ENCODE measurements at regions not wholly inside any gene's neighbourhood (a gene's known extent, or its start where the extent isn't known, plus 50 kb on each side); places are given as distances from the start of the nearest gene placed in this dataset.

GRCh38 chr10:111472445-111472844 is 395.6 kb downstream of the ADRA2A start:
- TF ChIP-seq ETS1 (IDR thresholded peaks at IDR 0.05) (no peak), POLR2AphosphoS5 (IDR thresholded peaks at IDR 0.05; ENCODE audit: low read depth) (no peak), REST (IDR thresholded peaks at IDR 0.05; ENCODE audit: unreplicated experiment) (no peak), JUNB (IDR thresholded peaks at IDR 0.05; ENCODE audit: unreplicated experiment) (no peak), EZH2phosphoT487 (IDR thresholded peaks at IDR 0.05; ENCODE audit: unreplicated experiment) (no peak), EZH2 (IDR thresholded peaks at IDR 0.05; ENCODE audit: low read depth, unreplicated experiment) (no peak), ZNF331 (CRISPR knock-in tag; IDR thresholded peaks at IDR 0.05; ENCODE audit: low read depth) (no peak), ZNF114 (CRISPR knock-in tag; IDR thresholded peaks at IDR 0.05) (no peak), NANOG (IDR thresholded peaks at IDR 0.05; ENCODE audit: borderline replicate concordance) (no peak), STAT1 (IDR thresholded peaks at IDR 0.05; ENCODE audit: unreplicated experiment) (no peak)
- TF ChIP-seq, protein P1, sequence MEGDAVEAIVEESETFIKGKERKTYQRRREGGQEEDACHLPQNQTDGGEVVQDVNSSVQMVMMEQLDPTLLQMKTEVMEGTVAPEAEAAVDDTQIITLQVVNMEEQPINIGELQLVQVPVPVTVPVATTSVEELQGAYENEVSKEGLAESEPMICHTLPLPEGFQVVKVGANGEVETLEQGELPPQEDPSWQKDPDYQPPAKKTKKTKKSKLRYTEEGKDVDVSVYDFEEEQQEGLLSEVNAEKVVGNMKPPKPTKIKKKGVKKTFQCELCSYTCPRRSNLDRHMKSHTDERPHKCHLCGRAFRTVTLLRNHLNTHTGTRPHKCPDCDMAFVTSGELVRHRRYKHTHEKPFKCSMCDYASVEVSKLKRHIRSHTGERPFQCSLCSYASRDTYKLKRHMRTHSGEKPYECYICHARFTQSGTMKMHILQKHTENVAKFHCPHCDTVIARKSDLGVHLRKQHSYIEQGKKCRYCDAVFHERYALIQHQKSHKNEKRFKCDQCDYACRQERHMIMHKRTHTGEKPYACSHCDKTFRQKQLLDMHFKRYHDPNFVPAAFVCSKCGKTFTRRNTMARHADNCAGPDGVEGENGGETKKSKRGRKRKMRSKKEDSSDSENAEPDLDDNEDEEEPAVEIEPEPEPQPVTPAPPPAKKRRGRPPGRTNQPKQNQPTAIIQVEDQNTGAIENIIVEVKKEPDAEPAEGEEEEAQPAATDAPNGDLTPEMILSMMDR (conservative IDR thresholded peaks at IDR 0.05; ENCODE audit: low read depth in 2 of 2) = no peak
- H3K4me3 Mint-ChIP-seq = no peak overlapping the region
- peaks cover 3% of the 10 kb centered on the region; the same call in 1 of the 3 replicates for H3K9me3 Mint-ChIP-seq

More at GRCh38 chr10:111472445-111472844, 395.6 kb downstream of the ADRA2A start:
- no peak overlapping the region for H3K4me2 ChIP-seq
- no peak overlapping the region for H3K27ac Mint-ChIP-seq
- H3K4me1 ChIP-seq (ENCODE audit: insufficient read depth) = no peaks in the 10 kb centered on the region
- no peak overlapping the region for H2AFZ ChIP-seq
- no peak overlapping the region for H3K4me3 ChIP-seq
- no peaks in the 10 kb centered on the region for H3K79me2 ChIP-seq (replicated peaks; ENCODE audit: insufficient read depth)
- no peaks in the 10 kb centered on the region for H3K36me3 Mint-ChIP-seq (ENCODE audit: low read depth)
- H3K27me3 Mint-ChIP-seq (ENCODE audit: insufficient read depth, low read depth, poor library complexity) = no peaks in the 10 kb centered on the region
- ATAC-seq (no peak), DNase-seq (ENCODE audit: low spot score) (no peak)
- no peaks in the 10 kb centered on the region for H3K36me3 ChIP-seq (ENCODE audit: insufficient read depth)
- H4K20me1 ChIP-seq (replicated peaks; ENCODE audit: insufficient read depth) = no peaks in the 10 kb centered on the region
- no peaks in the 10 kb centered on the region; the same call in none of the 2 replicates for H3K9me2 ChIP-seq (ENCODE audit: insufficient read depth)
- H3K27ac ChIP-seq (ENCODE audit: low read depth) = no peak overlapping the region
- no peaks in the 10 kb centered on the region for H3K4me1 Mint-ChIP-seq
- H3K27me3 ChIP-seq (ENCODE audit: insufficient read depth) = no peaks in the 10 kb centered on the region
- no peaks in the 10 kb centered on the region for H3F3A ChIP-seq (replicated peaks; ENCODE audit: low read depth)
